ENCODE measurements at regions not wholly inside any gene's neighbourhood (a gene's known extent, or its start where the extent isn't known, plus 50 kb on each side); places are given as distances from the start of the nearest gene placed in this dataset.

GRCh38 chr14:25630447-25630846 is 580.5 kb upstream of the STXBP6 start:
- 32 to 51% (median 42%) methylated on average over 2 of the region's 2 CpGs for WGBS, 3 donors
- no peak overlapping the region for H3K4me3 ChIP-seq
- H3K36me3 ChIP-seq (ENCODE audit: insufficient read depth in 1 of 2, low read depth in 1 of 2) = no peaks in the 10 kb centered on the region
- no peak for TF ChIP-seq CTCF (IDR thresholded peaks at IDR 0.05)
- intact Hi-C loops (cut with DNase I) = no loop called here
- no peaks in the 10 kb centered on the region for H3K4me1 ChIP-seq
- H3K9me3 ChIP-seq = no peaks in the 10 kb centered on the region
- DNase-seq (no peak), ATAC-seq (no peak)
- H3K27me3 ChIP-seq (ENCODE audit: insufficient read depth in 3 of 3, low read length in 2 of 3) = no peaks in the 10 kb centered on the region
- H3K27ac ChIP-seq = no peak overlapping the region

GRCh38 chr14:25628978-25629377 is 579.0 kb upstream of the STXBP6 start:
- no peak for ATAC-seq
- intact Hi-C loops (cut with DNase I) = no loop called here
- no peak for TF ChIP-seq CTCF (IDR thresholded peaks at IDR 0.05)
- Histone ChIP-seq H3K4me1 (no peaks in the 10 kb centered on the region), H3K4me3 (no peak overlapping the region), H3K27me3 (ENCODE audit: insufficient read depth in 3 of 3, low read length in 2 of 3) (no peaks in the 10 kb centered on the region), H3K9me3 (no peaks in the 10 kb centered on the region), H3K27ac (no peak overlapping the region), H3K36me3 (ENCODE audit: insufficient read depth in 1 of 2, low read depth in 1 of 2) (no peaks in the 10 kb centered on the region)
- no peak for DNase-seq
- WGBS, 3 donors = 70 to 74% (median 71%) methylated on average over 2 of the region's 2 CpGs

- H3K36me3 ChIP-seq (ENCODE audit: insufficient read depth in 1 of 2, low read depth in 1 of 2) = no peaks in the 10 kb centered on the region
- intact Hi-C loops (cut with DNase I) = no loop called here
- WGBS, 3 donors = 75 to 77% (median 76%) methylated on average over 2 of the region's 2 CpGs
- no peak for DNase-seq
- H3K4me1 ChIP-seq = no peaks in the 10 kb centered on the region
- H3K9me3 ChIP-seq = no peaks in the 10 kb centered on the region
- no peak for ATAC-seq
- H3K4me3 ChIP-seq = no peak overlapping the region
- no peak for TF ChIP-seq CTCF (IDR thresholded peaks at IDR 0.05)
- H3K27ac ChIP-seq = no peak overlapping the region
- no peaks in the 10 kb centered on the region for H3K27me3 ChIP-seq (ENCODE audit: insufficient read depth in 3 of 3, low read length in 2 of 3)
These were observed 578.4 kb upstream of the STXBP6 start for GRCh38 chr14:25628390-25628789.

GRCh38 chr14:25626986-25627385 is 577.0 kb upstream of the STXBP6 start:
- no peaks in the 10 kb centered on the region for H3K4me1 ChIP-seq
- no peak for ATAC-seq
- no peak overlapping the region for H3K27ac ChIP-seq
- H3K36me3 ChIP-seq (ENCODE audit: insufficient read depth in 1 of 2, low read depth in 1 of 2) = no peaks in the 10 kb centered on the region
- no peaks in the 10 kb centered on the region for H3K9me3 ChIP-seq
- no peak for DNase-seq
- H3K27me3 ChIP-seq (ENCODE audit: insufficient read depth in 3 of 3, low read length in 2 of 3) = no peaks in the 10 kb centered on the region
- H3K4me3 ChIP-seq = no peak overlapping the region
- intact Hi-C loops (cut with DNase I) = no loop called here
- TF ChIP-seq CTCF (IDR thresholded peaks at IDR 0.05) = no peak
- WGBS, 3 donors = 18 to 20% (median 18%) methylated on average over 2 of the region's 2 CpGs

- no peak overlapping the region for H3K27ac ChIP-seq
- H3K27me3 ChIP-seq (ENCODE audit: insufficient read depth in 3 of 3, low read length in 2 of 3) = no peaks in the 10 kb centered on the region
- no peak for DNase-seq
- intact Hi-C loops (cut with DNase I) = no loop called here
- WGBS, 3 donors = 35 to 53% (median 44%) methylated on average over 1 of the region's 1 CpG
- no peak for ATAC-seq
- no peaks in the 10 kb centered on the region for H3K36me3 ChIP-seq (ENCODE audit: insufficient read depth in 1 of 2, low read depth in 1 of 2)
- TF ChIP-seq CTCF (IDR thresholded peaks at IDR 0.05) = no peak
- H3K4me3 ChIP-seq = no peak overlapping the region
- peaks cover 7% of the 10 kb centered on the region for H3K9me3 ChIP-seq
- no peaks in the 10 kb centered on the region for H3K4me1 ChIP-seq
These were observed 572.8 kb upstream of the STXBP6 start for GRCh38 chr14:25622763-25623162.
